Hematopoietic multipotent progenitor cell treated with erythropoietin and hydrocortisone succinate and interleukin-3 and kit ligand, for 4 days (in vitro differentiated cells): ENCODE measurements at regions not wholly inside any gene's neighbourhood (a gene's known extent, or its start where the extent isn't known, plus 50 kb on each side); places are given as distances from the start of the nearest gene placed in this dataset.

Source experiments
- DNase-seq: peaks from one replicate; pipeline ENCODE4 v3.0.0-alpha.2; 2015

DNA sequence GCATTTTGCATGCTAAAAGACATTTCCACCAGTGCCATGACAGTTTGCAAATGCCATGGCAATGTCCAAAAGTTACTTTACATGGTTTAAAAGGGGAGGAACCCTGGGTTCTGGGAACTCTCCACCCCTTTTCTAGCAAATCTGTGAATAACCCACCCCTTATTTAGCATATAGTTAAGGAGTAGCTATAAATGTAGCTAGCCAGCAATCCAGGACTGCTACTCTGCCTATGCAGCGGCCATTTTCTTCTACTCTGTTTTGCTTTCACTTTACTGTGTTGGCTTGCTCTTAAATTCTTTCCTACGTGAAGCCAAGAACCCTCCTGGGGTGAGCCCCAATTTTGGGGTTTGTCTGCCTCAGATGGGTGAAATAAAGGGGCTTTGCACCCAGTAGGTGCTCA lies 141.0 kb downstream of the PTPN11 start:
- no peak for DNase-seq

DNA sequence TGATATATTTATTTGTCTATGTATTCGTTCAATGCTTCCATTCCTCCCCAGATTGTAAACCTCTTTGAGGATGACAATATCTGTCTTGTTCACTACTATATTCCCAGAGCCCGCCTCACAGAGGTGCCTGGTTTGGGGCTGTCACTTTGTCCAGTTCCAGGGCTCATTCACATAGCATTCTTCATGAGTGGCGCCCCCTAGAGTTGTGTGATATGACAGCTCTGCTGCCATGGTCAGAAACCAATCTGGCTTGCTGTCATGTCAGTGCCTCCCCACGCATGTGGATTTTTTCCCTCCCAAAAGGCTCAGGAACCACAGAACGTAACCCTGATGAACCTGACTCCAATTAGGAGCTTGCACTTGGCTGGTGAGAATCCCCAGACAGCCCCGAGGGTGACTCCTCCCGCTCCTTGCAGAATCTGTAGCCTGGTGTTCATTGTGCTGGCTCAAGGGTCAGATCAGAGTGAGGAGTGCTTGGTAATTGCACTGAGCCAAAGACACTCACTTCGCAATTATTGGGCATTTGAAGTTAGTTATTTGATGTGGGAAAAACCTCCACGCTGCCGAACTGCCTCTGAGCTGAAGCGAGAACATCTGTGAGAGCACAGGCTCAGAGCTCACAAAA lies 145.5 kb downstream of the PTPN11 start:
- DNase-seq: no peak

DNA sequence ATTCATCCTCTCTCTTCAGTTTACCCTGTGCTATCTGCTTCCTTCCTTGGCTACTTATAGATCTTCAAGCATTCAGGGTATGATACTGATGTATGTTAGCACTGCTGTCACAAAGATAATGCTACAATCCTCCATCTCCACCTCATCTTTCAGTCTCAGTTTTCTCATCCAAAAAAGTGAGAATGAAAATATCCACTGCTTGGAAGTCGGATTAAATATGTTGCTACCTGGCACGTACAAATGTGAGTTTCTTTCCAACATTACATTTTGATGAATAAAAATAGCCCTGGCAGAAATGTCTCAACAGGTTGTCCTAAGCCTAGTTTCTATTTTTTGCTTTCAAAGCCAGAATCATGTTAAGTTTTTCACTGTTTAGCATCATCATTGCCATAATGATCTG lies 149.9 kb downstream of the PTPN11 start:
- no peak for DNase-seq

DNA sequence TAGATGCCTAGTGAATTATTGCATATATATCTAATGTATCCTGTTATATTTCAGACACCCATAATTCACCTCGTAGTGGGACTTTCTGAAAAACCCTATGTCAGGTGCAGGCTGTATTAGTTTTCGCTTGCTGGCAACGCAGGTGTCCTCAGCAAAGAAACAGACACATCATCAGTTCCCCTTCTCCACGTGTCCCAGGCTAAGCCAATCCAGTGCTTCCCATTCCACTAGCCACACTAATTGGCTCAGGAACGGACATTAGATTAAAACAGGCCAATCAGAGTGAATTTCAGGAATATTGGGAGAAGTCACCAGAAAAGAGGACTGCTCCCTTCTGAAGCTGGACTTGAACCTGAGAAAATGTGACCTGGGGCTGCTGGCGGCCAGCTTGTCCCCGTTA lies 151.3 kb downstream of the PTPN11 start:
- no peak for DNase-seq

DNA sequence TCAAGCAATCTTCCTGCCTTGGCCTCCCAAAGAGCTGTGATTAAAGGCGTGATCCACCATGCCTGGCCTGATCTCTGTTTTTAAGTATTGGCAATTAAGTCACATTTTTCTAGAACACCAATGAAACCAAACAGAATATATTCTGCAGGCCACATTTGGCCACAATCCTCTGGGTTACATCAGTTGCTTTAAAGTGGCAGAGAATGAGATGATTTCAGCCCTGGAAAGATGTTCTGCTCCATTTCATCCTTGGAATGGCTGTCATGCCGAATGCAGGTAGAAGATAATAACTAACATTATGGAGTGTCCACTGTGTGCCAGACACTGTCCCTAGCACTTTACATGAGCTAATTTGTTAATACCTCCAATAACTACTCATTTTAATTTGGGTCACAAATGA lies 154.4 kb downstream of the PTPN11 start:
- no peak for DNase-seq

DNA sequence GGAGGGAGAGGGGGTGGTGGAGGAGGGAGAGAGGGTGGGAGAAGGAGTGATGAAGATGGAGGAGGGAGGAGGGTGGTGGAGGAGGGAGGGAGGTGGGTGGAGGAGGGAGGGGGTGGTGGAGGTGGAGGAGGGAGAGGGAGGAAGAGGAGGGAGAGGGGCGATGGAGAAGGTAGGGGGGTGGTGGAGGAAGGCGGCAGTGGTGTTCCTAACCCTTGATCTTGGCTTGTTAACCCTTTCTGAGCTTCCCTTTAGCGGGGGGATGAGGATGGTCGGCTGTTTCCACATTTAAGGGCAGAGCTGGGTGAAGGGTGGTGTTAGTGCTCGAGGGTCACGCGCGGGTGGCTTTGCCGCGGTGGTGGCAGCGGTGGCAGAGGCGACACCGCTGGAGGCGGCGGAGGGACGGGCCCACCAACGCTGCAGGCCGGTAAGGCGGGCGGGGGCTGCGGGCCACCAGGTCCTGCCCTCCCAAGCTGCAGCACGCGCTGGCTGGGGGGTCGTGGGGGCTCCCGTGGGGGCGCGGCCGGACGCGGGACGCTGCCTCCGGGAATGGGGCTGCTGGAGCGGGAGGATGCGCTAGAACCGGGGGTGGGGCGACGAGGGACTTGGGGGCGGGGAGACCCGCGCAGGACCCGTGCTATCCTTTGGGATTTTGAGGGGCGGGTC lies 156.3 kb downstream of the PTPN11 start:
- peak; percentile 4 for DNase-seq

DNA sequence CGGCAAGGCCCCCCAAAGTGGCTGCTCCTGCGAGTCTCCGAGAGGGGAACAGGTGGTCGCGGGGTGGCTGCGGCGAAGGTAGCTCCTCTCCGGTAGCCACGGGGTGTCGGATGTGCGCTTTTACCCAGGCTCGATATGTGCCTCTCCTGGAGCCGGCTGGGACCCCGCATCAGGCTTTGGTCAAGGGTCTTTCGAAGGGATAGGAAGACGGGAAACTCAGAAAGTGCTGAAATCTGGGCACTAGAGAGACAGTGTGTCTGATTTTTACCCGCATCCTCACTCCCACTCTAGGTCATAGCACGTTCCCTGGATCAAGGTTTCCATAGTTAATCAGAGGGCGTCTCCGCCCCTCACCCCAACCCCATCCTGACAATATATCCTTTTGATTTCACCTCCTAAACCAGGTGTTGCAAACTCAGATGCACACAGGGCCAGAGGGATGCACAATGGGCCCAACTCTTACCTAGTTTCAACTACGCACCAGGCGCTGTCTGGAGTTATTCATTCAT lies 156.9 kb downstream of the PTPN11 start:
- no peak for DNase-seq

DNA sequence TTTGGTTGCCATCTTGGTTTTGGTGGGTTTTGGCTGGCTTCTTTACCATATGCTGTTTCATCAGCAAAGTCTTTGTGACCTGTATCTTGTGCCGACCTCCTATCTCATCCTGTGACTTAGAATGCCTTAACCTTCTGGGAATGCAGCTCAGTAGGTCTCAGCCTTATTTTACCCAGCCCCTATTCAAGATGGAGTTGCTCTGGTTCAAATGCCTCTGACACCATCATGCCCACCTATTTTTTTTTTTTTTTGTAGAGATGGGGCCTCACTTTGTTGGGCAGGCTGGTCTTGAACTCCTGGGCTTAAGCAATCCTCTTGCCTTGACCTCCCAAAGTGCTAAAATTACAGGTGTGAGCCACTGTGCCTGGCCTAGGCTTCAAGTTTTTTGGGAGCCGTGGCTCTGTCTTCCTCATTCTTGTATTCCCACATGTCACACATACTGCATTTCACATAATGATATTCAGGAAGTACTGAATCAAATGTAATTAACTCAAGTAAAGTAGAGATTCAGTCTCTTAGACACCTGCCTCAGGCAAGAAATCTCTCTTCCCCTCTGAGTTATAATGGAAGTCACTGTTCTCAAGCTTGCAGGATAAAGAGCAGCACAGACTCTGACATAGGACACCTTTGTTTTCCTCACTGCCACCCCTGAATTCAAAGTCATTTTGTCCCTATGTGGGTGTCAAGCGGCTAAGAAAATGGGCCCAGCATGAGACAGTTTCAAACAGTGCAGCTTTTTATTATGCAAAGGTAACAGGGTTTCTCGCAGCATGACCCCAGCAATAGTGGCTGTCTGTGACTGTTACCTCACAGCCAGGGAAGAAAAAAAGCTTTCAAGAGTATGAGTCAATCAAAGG lies 159.0 kb downstream of the PTPN11 start:
- no peak for DNase-seq

DNA sequence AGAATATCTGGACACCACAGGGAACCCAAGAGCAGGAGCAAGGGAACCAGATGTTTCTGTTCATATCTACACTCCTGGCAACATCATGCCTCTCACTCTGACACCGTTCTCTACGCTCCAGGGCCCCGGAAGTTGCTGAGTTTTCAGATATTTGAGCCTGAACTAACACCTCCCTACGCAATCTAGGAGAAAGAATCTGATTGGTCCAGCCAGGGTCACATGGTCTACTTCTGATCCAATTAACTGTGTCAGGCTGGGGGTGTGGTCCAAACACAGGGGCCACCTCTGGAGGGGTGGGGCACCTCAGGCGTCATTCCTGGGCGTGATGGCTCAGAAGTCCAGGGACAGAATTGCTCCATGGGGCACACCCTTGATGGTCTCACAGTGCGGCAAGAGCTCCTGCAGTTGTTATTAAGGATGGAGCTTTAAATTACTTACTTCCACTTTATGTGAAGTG lies 165.5 kb downstream of the PTPN11 start:
- DNase-seq: no peak

DNA sequence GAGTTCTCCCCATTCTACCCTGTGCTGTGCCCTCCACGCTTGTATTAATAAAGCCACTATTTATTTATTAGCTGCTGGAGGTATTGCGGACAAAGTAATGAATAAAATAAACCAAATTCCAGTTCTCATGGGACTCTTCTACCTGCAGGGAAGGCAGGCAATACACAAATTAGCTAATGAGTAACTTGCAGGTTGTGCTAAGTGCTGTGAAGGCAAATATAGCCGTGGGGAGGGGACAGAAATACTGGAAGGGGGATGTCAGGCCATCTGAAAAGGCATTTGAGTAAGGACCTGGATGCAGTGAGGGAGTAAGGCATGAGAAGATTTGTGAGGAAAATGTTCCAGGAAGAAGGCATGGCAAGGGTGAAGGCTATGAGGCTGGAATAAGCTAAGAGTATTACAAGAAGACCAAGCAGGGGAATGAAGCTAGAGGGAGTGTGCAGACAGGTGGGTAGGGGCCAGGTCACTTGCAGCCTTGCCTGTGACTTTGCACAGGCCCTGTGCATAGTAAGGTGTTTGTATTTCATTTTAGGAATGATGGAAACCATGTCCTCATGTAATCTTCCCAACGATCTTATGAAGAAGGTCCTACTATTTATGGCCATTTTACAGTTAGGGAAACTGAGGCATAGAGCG lies 167.5 kb downstream of the PTPN11 start:
- DNase-seq: no peak

DNA sequence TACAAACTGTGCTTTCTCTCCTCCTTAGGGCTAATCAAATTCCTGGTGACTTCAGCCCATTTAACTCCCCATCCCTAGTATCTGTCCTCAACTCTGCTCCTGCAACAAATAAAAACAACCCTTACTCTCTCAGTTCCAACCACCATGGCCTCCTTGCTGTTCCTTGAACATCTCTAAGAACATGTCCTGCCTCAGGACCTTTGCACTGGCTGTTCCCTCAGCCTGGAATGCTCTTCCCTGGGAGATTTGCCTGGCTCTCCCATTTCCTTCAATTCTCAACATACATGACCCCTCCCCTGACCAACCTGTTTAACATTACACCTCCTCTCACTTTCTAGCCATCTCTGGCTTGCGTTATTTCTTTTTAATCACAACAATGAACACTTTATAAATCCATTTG lies 170.5 kb downstream of the PTPN11 start:
- DNase-seq: no peak

DNA sequence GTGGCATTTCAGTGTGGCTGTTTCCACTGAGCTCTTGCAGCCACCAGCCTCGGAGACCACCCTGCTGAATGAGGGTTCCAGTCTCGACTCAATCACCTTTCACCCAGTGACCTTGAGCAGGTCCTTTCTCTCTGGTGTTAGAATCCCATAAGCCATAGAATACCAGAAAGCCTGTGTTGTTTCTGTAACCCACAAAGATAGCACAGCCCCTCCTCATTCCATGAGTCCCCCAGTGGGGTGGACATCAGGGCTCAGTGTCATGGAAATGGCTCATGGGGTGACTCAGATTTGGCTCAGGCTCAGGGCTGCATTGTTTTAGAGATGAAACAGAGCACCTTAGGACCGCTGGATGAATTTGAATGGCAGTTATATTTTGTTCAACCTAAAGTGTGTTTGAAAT lies 171.5 kb downstream of the PTPN11 start:
- no peak for DNase-seq

DNA sequence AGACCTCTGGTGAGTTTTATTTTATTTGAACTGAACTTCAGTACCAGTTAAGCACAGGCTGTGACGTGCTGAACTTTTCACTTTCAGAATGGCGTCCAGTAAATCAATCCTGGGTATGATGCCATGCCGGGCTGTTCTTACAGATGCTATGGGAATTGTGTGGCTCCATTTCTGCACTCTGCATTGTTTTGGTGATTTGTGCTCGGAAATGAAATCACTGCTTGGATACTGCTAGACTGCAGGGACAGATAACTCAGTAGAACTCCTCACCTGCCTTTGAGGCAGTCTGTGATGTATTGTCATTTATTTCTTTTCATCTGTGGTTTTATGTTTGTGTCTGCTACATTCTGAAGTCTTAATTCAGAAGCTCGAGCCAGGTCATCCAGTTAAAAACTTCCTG lies 172.7 kb downstream of the PTPN11 start:
- no peak for DNase-seq

DNA sequence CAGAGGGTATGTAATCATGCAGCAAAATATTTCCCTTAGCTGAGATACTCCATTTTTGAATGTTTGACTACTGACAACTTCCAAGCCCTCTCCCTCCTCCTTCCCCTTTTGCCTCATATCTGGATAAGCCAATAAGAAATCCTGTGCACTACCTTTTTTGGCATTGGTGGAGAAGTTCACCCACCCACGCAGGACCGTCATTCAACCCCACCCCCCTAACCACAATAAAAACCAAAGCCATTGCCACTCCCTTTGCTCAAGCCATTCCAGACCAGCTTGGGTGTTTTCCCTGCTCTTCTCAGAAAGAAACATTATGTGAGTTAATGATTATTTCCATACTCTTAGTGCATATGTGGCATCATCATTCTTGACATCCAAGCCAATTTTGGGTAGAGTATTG lies 176.7 kb downstream of the PTPN11 start:
- DNase-seq: no peak

DNA sequence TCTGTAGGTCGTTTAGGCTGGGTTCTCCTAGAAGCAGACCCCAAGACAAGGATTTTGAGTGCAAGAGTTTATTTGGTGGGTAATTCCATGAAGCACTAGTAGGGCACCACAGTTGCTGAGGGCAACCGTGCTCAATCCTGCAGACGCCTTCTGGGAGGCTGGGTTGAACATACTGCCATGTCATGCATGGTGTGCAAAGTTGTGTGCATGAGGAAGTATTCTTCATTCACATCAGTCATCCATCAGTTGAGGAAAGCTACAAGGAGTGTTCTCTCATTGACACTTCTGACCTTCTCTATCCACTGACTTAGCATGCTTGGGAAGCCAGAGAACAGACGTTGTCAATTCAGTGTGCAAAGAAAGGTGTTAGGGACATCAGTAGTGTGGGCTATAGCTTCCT lies 179.2 kb downstream of the PTPN11 start:
- no peak for DNase-seq

DNA sequence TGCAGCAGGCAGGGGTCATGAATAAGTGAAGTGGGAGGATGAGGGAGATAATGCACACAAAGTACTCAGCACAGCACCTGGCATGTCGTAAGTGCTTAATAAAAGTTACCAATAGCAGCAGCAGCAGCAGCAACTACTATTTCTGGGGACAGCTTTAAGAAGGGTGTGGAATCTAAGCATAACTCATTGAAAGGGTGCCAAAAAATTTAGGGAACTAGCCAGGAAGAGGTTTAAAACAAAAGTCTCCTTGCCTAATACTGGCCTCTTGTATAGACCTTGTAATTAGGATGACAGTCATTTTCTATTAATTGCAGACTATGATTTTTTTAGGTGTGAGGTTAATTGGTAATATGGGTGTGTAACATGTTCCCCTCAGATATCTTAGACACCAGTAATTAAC lies 179.9 kb downstream of the PTPN11 start:
- DNase-seq: peak; percentile 25

DNA sequence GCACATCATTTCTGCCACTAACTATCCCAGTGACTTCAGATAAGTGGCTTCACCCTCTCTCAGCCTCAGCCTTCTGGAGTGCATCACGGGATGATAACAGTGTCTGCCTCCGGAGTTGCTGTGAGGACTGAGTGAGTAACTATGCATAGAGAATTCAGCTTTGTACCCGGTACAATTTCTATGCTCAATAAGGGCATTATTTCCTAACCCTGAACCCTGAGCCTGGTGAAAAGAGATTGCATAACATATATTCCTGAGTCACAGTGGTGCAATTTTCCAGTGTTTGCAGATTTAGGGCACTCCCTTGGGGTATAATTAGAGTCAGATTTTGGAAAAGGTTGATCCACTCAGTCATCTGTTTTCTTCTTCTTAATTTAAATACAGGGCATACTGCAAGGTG lies 181.1 kb downstream of the PTPN11 start:
- DNase-seq: no peak

DNA sequence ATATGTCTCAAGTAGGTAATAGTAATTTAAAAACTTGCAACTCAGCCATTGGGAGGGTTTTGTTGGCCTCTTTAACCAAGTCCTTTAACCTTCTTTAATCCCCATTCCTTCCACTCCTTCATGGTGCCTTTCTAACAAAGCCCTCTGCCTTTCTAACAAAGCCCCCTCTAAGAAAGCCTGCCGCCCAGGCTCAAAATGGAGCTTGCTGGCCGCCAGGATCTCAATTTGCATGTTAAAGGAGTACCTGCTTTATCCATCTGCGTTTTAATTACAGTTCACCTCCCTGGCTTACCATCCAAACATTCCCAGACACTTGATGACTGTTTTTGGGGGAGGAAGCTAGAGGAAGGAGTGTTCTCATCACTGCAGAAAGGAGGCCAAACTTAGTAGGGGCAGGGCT lies 183.4 kb downstream of the PTPN11 start:
- DNase-seq: no peak

DNA sequence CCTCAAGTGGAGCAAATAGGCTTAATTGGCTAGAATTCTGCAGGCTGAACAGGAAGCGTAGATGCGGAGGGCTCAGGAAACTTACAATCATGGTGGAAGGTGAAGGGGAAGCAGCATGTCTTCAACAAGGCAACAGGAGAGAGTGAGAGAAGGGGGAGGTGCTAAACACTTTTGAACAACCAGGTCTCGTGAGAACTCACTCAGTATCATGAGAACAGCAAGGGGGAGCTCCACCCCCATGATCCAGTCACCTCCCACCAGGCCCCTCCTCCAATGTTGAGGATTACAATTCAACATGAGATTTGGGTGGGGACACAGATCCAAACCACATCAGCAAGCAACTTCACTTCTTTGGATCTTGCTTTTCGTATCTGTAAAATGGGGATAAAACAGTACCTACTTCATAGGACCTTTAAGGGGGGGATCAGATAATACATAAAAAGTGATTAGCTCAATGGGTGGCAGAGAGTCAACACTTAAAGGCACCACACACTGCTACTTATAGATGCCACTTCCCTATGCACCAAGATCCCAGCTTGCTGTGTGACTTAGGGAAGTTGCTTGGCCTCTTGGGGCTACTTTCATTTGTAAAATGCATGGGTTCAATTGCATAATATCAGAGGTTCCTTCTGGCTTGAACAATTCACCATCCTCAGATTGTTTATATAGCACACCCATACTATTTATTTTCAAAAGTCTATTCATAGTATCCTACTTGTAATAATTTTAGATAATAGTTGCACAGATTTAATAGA lies 184.8 kb upstream of the RPH3A start:
- peak; percentile 4 for DNase-seq

DNA sequence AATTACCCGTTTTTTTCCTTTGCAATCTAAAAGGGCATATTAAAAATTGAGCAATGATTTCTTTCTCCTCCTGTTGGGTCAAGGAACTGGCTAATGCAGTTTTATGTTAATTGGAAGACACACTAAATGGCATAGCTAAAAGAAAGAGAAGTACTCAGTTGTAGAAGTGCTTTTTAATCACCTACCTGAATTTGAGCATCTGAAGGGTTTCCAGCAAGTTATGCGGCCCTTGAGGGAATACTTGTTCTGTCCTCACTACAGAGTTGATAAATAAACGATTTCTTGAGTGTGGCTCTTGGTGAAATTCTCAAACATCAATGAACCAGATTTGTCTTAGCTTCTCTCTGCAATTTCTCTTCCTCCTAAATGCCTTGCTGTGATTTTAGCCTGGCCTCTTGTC lies 184.1 kb upstream of the RPH3A start:
- DNase-seq: no peak

DNA sequence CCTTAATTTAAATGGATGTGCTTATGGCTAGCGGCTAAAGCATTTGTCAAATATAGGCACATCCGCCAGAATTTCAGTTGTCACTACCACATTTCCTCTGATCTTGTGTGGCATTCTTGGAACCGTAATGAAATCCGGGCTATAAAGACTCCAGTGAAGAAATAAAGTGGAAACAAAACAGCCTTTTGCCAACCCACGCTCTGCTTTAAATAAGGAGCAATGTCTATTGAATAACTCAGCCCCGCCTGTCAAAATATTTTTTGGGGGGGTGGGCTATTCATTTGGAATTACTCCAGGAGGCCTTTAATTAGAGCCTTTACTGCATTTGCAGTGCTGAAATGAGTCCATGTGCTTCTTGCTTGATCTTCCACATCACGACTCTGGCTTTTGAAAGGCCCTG lies 179.6 kb upstream of the RPH3A start:
- no peak for DNase-seq

DNA sequence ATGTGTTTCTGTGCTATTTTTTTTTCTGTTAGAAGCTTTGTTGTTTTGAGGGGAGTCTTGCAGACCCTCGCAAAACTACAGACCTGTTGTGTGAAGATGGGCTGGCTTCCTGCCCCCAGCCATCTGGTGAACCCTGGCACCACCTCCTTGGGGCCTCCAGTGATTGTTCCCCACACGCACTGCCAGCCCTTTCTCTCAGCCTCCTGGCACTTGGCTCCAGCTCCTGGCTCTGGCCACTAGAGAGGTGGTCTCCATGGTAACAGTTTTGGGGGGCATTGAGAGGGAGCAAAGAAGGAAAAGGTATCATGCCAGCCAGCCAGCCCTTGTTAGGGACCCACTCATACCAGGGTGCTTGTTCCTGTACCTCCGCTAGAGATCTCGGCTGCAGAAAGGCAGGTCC lies 176.4 kb upstream of the RPH3A start:
- no peak for DNase-seq
